T-helper 22 cell (primary cell): ENCODE measurements at regions not wholly inside any gene's neighbourhood (a gene's known extent, or its start where the extent isn't known, plus 50 kb on each side); places are given as distances from the start of the nearest gene placed in this dataset.

ENCODE experiments used
- DNase-seq: peaks from one replicate; pipeline ENCODE4 v3.0.0-alpha.2; 2020; ENCODE audit warnings: low read depth

GRCh38 chr13:31896427-31896826 lies 135.1 kb upstream of the FRY start:
- no peak for DNase-seq

GRCh38 chr13:31898378-31899071 lies 133.0 kb upstream of the FRY start:
- no peak for DNase-seq

- DNase-seq: no peak
These were observed 129.6 kb upstream of the FRY start for GRCh38 chr13:31901985-31902384.

GRCh38 chr13:31903111-31903815 lies 128.3 kb upstream of the FRY start:
- no peak for DNase-seq

GRCh38 chr13:31904941-31905824 lies 126.4 kb upstream of the FRY start:
- no peak for DNase-seq

GRCh38 chr13:31905961-31906360 lies 125.6 kb upstream of the FRY start:
- DNase-seq: no peak

- DNase-seq: no peak
These were observed 122.7 kb upstream of the FRY start for GRCh38 chr13:31908696-31909411.

GRCh38 chr13:31909864-31910551 lies 121.6 kb upstream of the FRY start:
- DNase-seq: peak; percentile 25

- no peak for DNase-seq
These were observed 120.9 kb upstream of the FRY start for GRCh38 chr13:31910633-31911032.

GRCh38 chr13:31912647-31913401 lies 118.8 kb upstream of the FRY start:
- DNase-seq: no peak

- no peak for DNase-seq
These were observed 118.1 kb upstream of the FRY start for GRCh38 chr13:31913459-31913858.

- DNase-seq: no peak
These were observed 116.7 kb upstream of the FRY start for GRCh38 chr13:31914843-31915242.

- DNase-seq: no peak
These were observed 112.9 kb upstream of the FRY start for GRCh38 chr13:31918707-31919106.

- no peak for DNase-seq
These were observed 112.3 kb upstream of the FRY start for GRCh38 chr13:31919241-31919640.

GRCh38 chr13:31919971-31920726 lies 111.4 kb upstream of the FRY start:
- no peak for DNase-seq

GRCh38 chr13:31920727-31921100 lies 110.9 kb upstream of the FRY start:
- no peak for DNase-seq

GRCh38 chr13:31922724-31923123 lies 108.8 kb upstream of the FRY start:
- no peak for DNase-seq

GRCh38 chr13:31923134-31923763 lies 108.3 kb upstream of the FRY start:
- no peak for DNase-seq

GRCh38 chr13:31925079-31925478 lies 106.5 kb upstream of the FRY start:
- DNase-seq: no peak

GRCh38 chr13:31927219-31927653 lies 104.3 kb upstream of the FRY start:
- DNase-seq: no peak
